GM21825 (cell line): ENCODE measurements at regions not wholly inside any gene's neighbourhood (a gene's known extent, or its start where the extent isn't known, plus 50 kb on each side); places are given as distances from the start of the nearest gene placed in this dataset.

Experiments
- ATAC-seq: cut with Tn5 transposase; IDR thresholded peaks from one replicate; pipeline ENCODE4 v1.9.1; 2021; ENCODE audit warnings: mild to moderate bottlenecking, moderate library complexity; ENCODE audit not compliant: unreplicated experiment

GRCh38 chr20:11267762-11268335 is 594.0 kb upstream of the JAG1 start:
- ATAC-seq = no peak

- no peak for ATAC-seq
Measured at GRCh38 chr20:11270566-11270965, 596.8 kb upstream of the JAG1 start.

GRCh38 chr20:11271319-11271718 is 597.5 kb upstream of the JAG1 start:
- ATAC-seq = no peak

DNA sequence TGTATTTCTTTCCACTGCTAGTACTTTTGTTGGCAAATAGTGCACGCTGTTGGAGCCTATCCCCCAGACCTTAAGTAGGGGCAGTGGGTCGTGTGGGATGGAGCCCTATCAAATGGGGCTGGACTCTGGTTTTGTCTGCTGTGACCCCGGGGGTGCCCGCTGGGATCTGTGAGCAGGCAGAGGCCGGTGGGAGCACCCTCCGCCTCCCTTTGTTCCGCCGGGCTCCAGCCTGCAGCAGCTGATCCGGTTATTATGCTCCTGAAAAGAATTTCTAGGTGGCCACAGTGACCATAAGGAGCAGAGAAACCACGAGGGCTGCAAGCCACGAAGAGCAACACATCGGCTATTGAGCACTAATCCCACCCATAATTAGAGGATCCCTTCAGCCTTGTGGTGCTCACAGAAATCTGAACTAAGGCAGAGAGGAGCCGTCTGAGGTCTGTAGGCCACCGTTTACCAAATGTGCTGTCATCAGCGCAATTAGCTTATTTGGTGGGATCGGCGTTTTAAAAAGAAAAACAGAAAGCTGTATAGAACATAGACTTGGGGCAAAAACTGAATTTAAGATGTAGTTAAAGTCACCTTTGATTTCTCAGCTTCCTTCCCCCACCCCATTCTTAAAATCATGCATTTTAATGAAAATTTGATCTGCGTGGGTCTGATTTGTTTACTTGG is 598.3 kb upstream of the JAG1 start:
- no peak for ATAC-seq

- ATAC-seq = no peak
Measured at GRCh38 chr20:11274141-11274594, 600.4 kb upstream of the JAG1 start.

- ATAC-seq = no peak
Measured at GRCh38 chr20:11275740-11276139, 601.9 kb upstream of the JAG1 start.

DNA sequence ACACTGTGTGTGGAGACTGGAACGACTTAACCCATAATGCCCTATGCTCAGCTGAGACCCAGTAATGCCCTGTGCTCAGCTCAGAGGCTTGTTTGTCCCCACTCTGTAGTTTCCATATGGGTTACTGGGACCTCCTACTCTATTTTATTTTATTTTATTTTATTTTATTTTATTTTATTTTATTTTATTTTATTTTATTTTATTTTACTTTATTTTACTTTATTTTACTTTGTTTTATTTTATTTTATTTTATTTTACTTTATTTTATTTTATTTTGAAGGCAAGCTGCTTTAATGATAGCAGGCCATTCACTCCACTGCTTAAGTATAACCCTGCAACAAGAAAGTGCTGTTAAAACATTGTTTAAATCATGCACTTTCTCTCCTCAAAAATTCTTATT is 603.4 kb upstream of the JAG1 start:
- no peak for ATAC-seq

DNA sequence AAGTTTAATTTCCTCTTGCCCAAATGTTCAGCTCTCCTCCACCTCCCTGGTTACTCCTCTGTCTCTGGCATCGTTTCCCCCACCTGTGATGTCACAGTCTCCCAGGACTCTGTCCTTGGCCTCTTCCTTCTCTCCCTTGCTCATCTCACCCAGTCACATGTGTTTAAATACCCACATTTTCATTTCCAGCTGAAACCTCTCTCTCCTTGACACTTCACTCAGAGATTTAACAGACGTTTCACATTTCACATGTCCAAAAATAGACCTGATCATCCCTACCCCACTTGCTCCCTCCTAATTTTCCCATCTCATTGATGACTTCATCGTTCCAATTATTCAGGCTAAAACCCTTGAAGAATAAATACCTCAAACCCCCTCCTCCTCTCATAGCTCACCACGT is 604.1 kb upstream of the JAG1 start:
- no peak for ATAC-seq

- no peak for ATAC-seq
Measured at GRCh38 chr20:11278461-11278860, 604.7 kb upstream of the JAG1 start.

DNA sequence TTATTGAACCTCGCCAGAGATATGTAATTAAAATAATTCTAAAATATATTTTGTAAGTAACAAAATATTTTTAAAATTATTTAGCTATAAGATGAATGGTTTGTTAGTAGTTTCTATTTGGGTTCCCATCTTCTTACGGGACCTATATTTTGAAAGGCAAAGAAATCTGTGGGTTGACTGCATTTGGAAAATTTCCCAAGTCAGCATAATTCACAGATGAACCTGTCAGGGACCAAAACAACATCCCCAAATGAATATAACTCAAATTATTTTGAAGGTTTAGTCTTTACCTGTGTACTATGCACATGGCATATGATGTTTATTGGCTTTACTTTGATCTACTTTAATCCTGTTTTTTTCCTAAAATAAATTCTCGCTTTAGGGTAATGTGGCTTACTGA is 607.4 kb upstream of the JAG1 start:
- ATAC-seq = no peak

DNA sequence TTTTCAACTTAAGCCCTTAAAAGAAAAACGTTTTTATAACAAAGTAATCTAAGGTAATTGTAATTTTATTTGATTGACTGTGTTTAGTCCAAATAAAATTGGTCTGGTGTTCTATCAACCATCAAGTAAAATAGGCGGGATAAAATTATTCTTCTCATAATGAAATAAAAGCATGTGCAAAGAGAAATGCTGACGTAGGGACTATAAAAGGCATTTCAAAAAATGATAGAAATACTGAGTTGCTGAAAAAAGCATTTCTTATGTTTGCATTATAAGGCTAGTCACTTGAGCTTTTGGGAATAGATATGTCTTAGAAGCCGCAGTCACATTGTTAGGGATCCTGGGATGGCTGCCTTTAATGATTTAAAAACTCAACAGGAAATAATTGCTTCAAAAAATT is 608.0 kb upstream of the JAG1 start:
- no peak for ATAC-seq

- ATAC-seq = no peak
Measured at GRCh38 chr20:11287126-11287525, 613.3 kb upstream of the JAG1 start.

DNA sequence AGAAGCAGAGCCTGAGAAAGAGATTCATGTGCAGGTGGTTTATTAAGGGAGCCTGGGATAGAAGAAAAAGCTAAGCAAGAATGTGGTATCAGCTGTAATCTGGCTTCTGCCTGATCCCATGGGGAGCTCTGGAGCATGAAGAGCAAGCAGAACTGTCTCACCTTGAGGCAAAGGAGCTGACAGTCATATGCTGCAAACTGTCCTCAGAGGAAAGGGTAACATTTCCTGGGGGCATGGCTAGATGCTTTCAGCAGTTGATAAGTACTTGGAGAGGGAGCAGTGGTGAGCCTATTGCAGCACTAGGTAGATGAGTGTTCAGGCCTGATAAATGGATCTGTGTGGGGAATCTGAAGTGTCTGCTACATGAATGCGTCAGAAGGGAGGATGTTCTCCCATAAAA is 621.5 kb upstream of the BTBD3 start:
- ATAC-seq = no peak

- no peak for ATAC-seq
Measured at GRCh38 chr20:11296951-11297350, 620.7 kb upstream of the BTBD3 start.

DNA sequence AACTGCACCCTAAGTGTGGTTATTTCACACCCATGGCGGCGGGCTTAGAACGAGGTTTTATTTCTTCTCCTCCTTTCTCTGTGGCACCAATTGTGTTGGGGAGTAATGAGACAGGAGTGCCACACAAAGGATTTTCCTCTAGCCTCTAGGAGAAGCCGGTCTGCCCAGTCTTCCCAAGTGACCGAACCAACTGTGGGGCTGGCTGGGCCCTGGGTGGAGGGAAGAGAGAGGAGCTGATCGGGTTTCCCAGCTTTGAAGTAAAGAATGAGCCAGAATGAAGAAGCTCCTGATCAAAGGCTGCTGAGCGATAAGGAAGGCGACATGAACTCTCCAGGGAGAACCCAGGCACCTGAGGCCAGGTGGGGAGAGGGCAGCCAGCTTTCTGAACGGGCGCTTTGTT is 616.0 kb upstream of the BTBD3 start:
- no peak for ATAC-seq

DNA sequence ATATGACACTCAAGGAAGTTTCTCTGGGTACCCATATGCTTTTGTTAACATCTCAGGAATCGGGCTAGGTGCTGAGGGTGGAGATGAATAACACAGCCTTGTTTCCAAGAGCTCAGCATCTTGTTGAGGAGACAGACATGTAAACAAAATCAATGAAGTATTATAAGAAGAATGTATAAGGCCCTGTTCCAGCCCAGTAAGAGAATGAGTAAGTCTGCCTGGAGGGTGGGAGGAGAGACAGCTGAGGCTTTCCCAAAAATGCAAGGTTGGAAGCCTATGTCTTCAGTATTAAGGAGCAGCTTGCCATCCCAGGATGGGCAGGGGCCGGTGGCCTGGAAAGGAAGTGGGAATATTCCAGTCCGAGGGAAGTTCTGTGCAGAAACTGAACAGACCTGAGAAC is 615.3 kb upstream of the BTBD3 start:
- no peak for ATAC-seq

GRCh38 chr20:11304795-11305194 is 612.9 kb upstream of the BTBD3 start:
- ATAC-seq = no peak

- no peak for ATAC-seq
Measured at GRCh38 chr20:11305406-11305805, 612.3 kb upstream of the BTBD3 start.

GRCh38 chr20:11311659-11312224 is 606.0 kb upstream of the BTBD3 start:
- no peak for ATAC-seq

GRCh38 chr20:11315525-11315924 is 602.2 kb upstream of the BTBD3 start:
- ATAC-seq = no peak

DNA sequence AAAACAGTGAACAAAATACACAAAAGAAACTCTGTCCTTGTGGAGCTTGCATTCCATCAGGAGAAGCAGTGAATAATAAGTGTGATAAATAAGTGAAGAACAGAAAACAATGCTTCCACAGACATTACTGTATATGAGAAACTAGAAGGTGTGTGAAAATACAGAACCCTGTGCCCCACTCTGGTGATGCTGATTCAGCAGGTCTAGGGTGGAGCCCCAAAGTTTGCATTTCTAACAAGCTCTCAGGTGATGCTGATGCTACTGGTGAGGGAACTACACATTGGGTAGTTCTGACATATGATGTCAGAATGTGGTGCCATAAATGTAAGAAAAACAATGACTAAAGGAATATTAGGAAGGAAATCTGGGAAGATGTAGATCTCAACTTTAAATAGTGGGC is 601.4 kb upstream of the BTBD3 start:
- no peak for ATAC-seq

DNA sequence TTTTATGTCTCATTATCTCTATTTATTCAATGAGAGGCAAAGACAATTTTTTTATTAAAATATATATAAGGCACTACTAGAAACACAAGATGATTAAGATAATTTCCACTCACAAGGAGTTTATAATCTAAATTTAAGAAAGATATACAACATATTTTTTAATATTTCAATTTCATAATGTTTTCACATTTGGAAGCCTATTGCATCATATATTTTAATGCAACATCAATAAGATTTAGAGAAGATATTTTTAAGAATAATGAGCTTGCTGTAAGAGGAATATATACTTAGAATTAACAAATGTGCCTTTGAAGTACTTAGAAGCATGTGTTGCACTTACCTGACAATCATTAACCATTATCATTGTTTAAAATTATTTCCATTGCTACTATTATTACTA is 597.7 kb upstream of the BTBD3 start:
- no peak for ATAC-seq

GRCh38 chr20:11323816-11324215 is 593.9 kb upstream of the BTBD3 start:
- no peak for ATAC-seq
